NCI-H1105 treated with DMSO at 0.1 percent for 48 hours (cell line): ENCODE measurements at regions not wholly inside any gene's neighbourhood (a gene's known extent, or its start where the extent isn't known, plus 50 kb on each side); places are given as distances from the start of the nearest gene placed in this dataset.
"Not testable (repeated sequence)": the region's sequence is repeated elsewhere in the genome, so short reads cannot be mapped to it uniquely, and the experiment has no call there.

Experiments used
- DNase-seq: peaks from one replicate; lab custom pipeline; 2025; lab: John Stamatoyannopoulos, UW

GRCh38 chr22:47879346-47879745 lies 1116.9 kb downstream of the TBC1D22A start:
- DNase-seq: no peak

GRCh38 chr22:47878460-47878859 lies 1116.0 kb downstream of the TBC1D22A start:
- no peak for DNase-seq

- no peak for DNase-seq
Observed at GRCh38 chr22:47872761-47873535, 1110.5 kb downstream of the TBC1D22A start.

- DNase-seq: no peak
Observed at GRCh38 chr22:47865626-47866025, 1103.2 kb downstream of the TBC1D22A start.

GRCh38 chr22:47862394-47862793 lies 1099.9 kb downstream of the TBC1D22A start:
- DNase-seq: no peak

- DNase-seq: not testable (repeated sequence)
Observed at GRCh38 chr22:47860907-47861306, 1098.5 kb downstream of the TBC1D22A start.

- DNase-seq: no peak
Observed at GRCh38 chr22:47859881-47860525, 1097.6 kb downstream of the TBC1D22A start.

- no peak for DNase-seq
Observed at GRCh38 chr22:47858773-47859306, 1096.4 kb downstream of the TBC1D22A start.

- no peak for DNase-seq
Observed at GRCh38 chr22:47854680-47855079, 1092.2 kb downstream of the TBC1D22A start.

- no peak for DNase-seq
Observed at GRCh38 chr22:47854251-47854650, 1091.8 kb downstream of the TBC1D22A start.

- DNase-seq: no peak
Observed at GRCh38 chr22:47853750-47854149, 1091.3 kb downstream of the TBC1D22A start.

GRCh38 chr22:47851586-47851985 lies 1089.1 kb downstream of the TBC1D22A start:
- peak; percentile 40 for DNase-seq

- peak; percentile 53 for DNase-seq
Observed at GRCh38 chr22:47850644-47851151, 1088.2 kb downstream of the TBC1D22A start.

- no peak for DNase-seq
Observed at GRCh38 chr22:47849576-47849975, 1087.1 kb downstream of the TBC1D22A start.

GRCh38 chr22:47848184-47848920 lies 1085.9 kb downstream of the TBC1D22A start:
- DNase-seq: no peak

GRCh38 chr22:47847131-47847890 lies 1084.9 kb downstream of the TBC1D22A start:
- DNase-seq: no peak

- DNase-seq: no peak
Observed at GRCh38 chr22:47846206-47846605, 1083.8 kb downstream of the TBC1D22A start.

GRCh38 chr22:47842119-47842518 lies 1079.7 kb downstream of the TBC1D22A start:
- no peak for DNase-seq

- DNase-seq: no peak
Observed at GRCh38 chr22:47841156-47841555, 1078.7 kb downstream of the TBC1D22A start.

GRCh38 chr22:47839595-47840227 lies 1077.3 kb downstream of the TBC1D22A start:
- DNase-seq: no peak

GRCh38 chr22:47837703-47838102 lies 1075.3 kb downstream of the TBC1D22A start:
- peak; percentile 27 for DNase-seq
